Effector CD8-positive, alpha-beta T cell (primary cell): ENCODE measurements at regions not wholly inside any gene's neighbourhood (a gene's known extent, or its start where the extent isn't known, plus 50 kb on each side); places are given as distances from the start of the nearest gene placed in this dataset.

Source experiments
- DNase-seq: peaks from one replicate; lab custom pipeline; 2025; lab: John Stamatoyannopoulos, UW

DNA sequence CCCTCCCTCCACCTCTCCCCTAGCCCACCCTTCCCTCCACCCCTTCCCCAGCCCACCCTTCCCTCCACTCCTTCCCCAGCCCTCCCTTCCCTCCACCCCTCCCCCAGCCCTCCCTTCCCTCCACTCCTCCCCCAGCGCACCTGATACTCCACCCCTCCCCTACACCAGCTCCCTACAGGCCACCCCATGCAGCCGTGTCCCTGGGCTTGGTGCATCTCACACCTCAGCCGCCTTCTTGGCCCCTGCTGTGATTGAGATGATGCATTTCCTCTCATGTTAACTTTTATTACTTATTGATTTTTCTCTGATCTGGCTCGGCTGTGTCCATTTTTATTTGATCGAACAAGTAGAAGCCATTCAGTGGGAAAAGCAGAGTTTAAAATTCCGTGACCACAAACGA is 243.8 kb downstream of the MATN1 start:
- no peak for DNase-seq

- DNase-seq = no peak
Measured at GRCh38 chr1:30478799-30479563, 244.4 kb downstream of the MATN1 start.

- DNase-seq = no peak
Measured at GRCh38 chr1:30478283-30478682, 245.1 kb downstream of the MATN1 start.

GRCh38 chr1:30477588-30477987 is 245.8 kb downstream of the MATN1 start:
- DNase-seq = no peak

- DNase-seq = no peak
Measured at GRCh38 chr1:30476911-30477459, 246.4 kb downstream of the MATN1 start.

GRCh38 chr1:30476476-30476875 is 246.9 kb downstream of the MATN1 start:
- DNase-seq = no peak

DNA sequence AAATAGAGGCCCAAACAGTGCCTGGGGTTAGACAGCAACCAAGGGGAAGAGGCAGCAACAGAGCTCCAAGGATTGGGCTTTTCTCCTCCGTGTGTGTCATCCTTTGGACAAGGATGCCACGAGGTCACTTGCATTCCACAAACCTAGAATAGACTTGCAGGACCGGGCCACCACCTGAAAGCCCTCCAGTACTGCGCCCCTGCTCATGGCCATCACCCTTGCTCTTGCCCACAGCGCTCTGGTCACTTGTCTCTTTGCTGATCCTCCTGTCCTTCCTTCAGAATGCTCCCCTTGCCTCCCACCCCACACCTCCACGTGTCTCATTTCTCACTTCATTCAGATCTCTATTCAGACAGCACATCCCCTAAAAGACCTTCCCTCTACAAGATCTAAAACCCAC is 247.4 kb downstream of the MATN1 start:
- DNase-seq = no peak

DNA sequence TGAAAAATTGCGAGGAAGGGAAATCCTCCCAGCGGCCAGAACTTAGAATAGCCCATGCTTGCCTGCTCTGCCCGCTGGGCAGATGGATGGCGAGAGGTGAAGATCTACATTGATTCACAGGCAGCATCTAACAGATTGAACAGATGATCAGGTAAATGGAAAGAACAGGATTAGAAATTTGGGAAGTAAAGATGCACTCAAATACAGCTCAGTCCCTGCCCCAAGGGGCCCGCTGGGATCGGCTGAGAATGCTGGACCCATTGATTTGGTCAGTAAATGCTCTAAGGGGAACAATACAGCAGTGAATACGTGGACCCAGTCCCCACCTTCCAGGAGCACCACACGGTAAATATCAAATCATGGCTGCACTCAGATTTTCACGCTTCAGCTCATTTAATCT is 248.2 kb downstream of the MATN1 start:
- no peak for DNase-seq

- no peak for DNase-seq
Measured at GRCh38 chr1:30474818-30475200, 248.6 kb downstream of the MATN1 start.

- no peak for DNase-seq
Measured at GRCh38 chr1:30473922-30474817, 249.2 kb downstream of the MATN1 start.

DNA sequence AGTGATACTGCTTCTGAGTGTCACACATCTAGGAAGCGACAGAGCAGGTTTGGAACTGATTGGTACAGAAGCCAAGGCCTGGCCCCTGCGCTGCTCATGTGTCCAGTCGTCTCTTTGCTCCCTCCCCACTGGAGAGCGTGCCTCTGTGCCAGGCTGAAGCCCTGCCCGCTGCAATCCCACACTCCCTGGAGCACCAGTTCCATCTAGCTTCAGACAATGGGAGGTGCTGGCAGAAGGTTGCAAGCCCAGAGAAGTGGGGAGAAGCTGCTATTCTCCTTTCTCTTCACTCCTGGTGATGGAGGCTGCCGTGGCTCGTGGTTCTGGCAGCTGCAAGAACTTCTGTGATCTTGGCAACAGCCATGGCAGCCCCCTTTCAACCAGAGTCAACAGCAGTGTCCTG is 250.9 kb downstream of the MATN1 start:
- no peak for DNase-seq

DNA sequence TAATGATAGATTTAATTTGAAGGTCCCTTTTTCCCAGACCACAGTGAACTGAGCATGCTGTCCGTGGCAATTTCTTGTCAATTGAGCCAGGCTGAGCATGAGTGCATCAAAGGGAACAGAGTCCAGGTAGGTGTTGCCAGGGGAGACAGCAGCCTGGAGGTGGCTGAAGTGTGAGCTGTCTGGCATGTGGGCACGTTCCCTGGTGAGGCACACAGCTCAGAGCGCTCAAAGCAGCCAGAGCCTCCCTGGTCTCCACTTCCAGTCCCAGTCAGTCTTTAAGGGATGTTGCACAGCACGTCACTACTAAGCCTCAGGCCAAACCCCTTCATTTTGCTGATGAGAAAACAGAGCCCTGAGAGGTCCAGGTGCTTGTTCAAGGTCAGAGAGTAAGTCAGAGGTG is 251.4 kb downstream of the MATN1 start:
- no peak for DNase-seq

GRCh38 chr1:30471307-30471706 is 252.1 kb downstream of the MATN1 start:
- no peak for DNase-seq

DNA sequence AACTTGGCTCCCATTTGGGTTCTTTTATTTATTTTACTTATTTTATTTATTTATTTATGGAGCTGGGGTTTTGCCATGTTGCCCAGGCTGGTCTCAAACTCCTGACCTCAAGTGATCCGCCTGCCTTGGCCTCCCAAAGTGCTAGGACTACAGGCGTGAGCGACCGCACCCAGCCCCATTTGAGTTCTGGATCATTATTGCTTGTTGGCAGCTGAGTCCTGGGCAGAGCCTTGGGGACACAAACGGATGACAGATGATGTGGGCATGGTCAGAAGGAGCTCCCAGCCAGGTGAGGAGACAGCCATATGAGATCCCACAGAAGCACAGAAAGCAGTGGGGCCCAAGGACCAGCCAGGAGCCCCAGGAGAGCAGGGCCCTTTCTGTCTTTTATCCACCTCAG is 254.0 kb downstream of the MATN1 start:
- no peak for DNase-seq

- DNase-seq = no peak
Measured at GRCh38 chr1:30467101-30467500, 256.3 kb downstream of the MATN1 start.

GRCh38 chr1:30466610-30467009 is 256.8 kb downstream of the MATN1 start:
- DNase-seq = no peak

GRCh38 chr1:30466026-30466425 is 257.4 kb downstream of the MATN1 start:
- no peak for DNase-seq

DNA sequence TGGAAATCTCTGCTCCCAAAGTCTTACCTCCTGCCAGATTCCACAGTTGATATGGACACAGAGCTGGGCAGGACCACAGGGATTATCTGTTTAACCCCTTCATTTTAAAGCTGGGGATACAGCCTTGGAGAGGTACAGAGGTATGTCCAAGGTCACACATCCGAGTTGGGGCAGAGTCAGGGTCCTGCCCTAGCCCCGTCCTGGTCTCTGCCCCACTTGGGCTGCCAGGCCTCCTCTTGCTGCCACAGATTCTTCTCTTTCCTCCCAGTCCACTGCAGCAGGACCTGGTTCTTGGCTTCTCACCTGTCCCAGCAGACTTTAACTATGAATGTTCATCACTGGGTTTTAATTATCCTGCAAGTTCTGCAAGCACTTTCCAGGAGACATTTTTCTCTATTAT is 258.3 kb downstream of the MATN1 start:
- no peak for DNase-seq

GRCh38 chr1:30464187-30464617 is 259.2 kb downstream of the MATN1 start:
- DNase-seq = no peak

- no peak for DNase-seq
Measured at GRCh38 chr1:30462826-30463425, 260.5 kb downstream of the MATN1 start.

- DNase-seq = no peak
Measured at GRCh38 chr1:30462166-30462565, 261.2 kb downstream of the MATN1 start.

- no peak for DNase-seq
Measured at GRCh38 chr1:30461640-30462039, 261.7 kb downstream of the MATN1 start.
